ENCODE measurements at regions not wholly inside any gene's neighbourhood (a gene's known extent, or its start where the extent isn't known, plus 50 kb on each side); places are given as distances from the start of the nearest gene placed in this dataset.

DNA sequence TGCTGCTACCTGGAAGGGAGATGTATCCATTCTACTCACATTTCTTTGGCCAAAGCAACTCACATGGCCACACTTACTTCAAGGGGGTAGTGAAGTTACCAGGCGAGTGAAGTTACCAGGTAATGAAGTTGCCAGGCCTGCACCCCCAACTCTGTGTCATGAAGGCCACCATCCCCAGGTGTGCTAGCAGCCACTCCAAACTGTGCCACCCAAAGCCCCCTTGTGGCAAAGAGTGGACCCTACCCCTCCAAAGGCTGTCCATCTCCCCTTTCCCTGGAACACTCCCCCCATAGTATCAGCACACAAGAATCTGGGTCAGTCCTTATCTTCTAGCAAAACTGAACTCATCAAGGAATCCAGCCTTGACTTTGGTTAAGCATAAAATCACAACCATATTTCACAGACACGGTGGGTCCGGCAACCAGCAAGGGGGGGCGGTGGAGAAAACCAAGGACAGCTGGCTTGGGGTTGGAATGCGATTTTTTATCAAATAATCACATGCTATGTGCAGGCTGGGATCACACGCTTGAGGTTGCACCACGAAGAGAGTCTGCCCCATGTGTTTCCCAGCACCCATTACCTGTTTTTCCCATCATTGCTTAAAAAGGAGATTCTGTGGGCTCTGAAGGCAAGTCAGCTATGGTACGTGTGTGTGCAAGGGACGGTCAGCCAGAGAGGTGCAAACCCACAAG is 60.9 kb downstream of the ZFP36L2 start:
- peaks cover 14% of the 10 kb centered on the region for H3K4me1 Mint-ChIP-seq (ENCODE audit: low read depth)
- H3K4me3 Mint-ChIP-seq (ENCODE audit: unreplicated experiment) = no peak overlapping the region
- DNase-seq (ENCODE audit: low spot score) = no peak
- H3K27me3 Mint-ChIP-seq (ENCODE audit: low read depth) = no peaks in the 10 kb centered on the region
- no peaks in the 10 kb centered on the region for H3K9me3 Mint-ChIP-seq (ENCODE audit: low read depth)
- TF ChIP-seq, protein P1, sequence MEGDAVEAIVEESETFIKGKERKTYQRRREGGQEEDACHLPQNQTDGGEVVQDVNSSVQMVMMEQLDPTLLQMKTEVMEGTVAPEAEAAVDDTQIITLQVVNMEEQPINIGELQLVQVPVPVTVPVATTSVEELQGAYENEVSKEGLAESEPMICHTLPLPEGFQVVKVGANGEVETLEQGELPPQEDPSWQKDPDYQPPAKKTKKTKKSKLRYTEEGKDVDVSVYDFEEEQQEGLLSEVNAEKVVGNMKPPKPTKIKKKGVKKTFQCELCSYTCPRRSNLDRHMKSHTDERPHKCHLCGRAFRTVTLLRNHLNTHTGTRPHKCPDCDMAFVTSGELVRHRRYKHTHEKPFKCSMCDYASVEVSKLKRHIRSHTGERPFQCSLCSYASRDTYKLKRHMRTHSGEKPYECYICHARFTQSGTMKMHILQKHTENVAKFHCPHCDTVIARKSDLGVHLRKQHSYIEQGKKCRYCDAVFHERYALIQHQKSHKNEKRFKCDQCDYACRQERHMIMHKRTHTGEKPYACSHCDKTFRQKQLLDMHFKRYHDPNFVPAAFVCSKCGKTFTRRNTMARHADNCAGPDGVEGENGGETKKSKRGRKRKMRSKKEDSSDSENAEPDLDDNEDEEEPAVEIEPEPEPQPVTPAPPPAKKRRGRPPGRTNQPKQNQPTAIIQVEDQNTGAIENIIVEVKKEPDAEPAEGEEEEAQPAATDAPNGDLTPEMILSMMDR (IDR thresholded peaks at IDR 0.05) = peak; percentile 37
- H3K36me3 Mint-ChIP-seq (ENCODE audit: low read depth) = no peaks in the 10 kb centered on the region
- no peak overlapping the region for H3K27ac Mint-ChIP-seq (ENCODE audit: unreplicated experiment)

DNA sequence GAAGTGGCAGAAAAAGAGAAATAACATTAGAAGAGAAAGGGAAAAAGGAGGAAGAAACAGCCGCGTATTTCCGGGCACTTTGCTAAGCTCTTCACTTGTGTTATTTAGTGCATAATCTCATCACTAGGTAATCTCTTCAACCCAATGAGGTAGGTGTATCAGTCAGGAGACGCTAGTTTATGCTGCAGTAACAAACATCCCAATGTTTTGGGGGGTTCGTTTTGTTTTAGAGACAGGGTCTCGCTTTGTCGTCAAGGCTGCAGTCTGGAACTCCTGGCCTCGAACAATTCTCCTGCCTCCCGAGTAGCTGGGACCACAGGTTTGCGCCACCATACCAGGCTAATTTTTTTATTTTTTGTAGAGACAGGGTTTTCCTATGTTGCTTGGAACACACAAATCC is 61.7 kb downstream of the ZFP36L2 start:
- no peak overlapping the region for H3K27ac Mint-ChIP-seq (ENCODE audit: unreplicated experiment)
- no peak overlapping the region for H3K4me3 Mint-ChIP-seq (ENCODE audit: unreplicated experiment)
- TF ChIP-seq, protein P1 (IDR thresholded peaks at IDR 0.05) = no peak
- no peaks in the 10 kb centered on the region for H3K9me3 Mint-ChIP-seq (ENCODE audit: low read depth)
- DNase-seq (ENCODE audit: low spot score) = no peak
- peaks cover 22% of the 10 kb centered on the region for H3K4me1 Mint-ChIP-seq (ENCODE audit: low read depth)
- H3K27me3 Mint-ChIP-seq (ENCODE audit: low read depth) = no peaks in the 10 kb centered on the region
- no peaks in the 10 kb centered on the region for H3K36me3 Mint-ChIP-seq (ENCODE audit: low read depth)

DNA sequence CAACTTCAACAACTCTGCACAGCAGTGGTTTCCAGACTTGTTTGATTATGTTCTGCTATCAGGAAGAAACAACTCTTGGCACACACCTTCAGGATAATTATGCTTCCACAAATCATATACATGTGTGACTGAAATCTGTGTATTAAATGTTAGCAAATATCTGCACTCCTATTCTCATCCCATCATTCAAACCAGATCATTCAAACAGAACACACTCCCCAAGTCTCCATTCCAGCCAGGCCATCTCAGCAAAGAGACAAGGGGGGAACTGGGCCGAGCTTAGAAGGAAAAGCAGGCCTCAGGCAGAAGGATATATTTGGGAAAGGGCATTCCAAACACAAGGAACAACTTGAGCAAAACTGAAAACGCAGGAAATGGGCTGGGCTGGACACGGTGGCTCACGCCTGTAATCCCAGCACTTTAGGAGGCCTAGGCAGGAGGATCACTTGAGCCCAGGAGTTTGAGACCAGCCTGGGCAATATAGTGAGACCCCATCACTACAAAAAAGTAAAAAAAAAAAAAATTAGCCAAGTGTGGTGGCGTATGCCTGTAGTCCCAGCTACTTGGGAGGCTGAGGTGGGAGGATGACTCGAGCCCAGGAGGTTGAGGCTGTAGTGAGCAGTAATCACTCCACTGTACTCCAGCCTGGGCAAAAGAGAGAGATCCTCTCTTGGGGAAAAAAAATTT is 62.7 kb downstream of the ZFP36L2 start:
- no peaks in the 10 kb centered on the region for H3K36me3 Mint-ChIP-seq (ENCODE audit: low read depth)
- no peak overlapping the region for H3K27ac Mint-ChIP-seq (ENCODE audit: unreplicated experiment)
- no peak overlapping the region for H3K4me3 Mint-ChIP-seq (ENCODE audit: unreplicated experiment)
- TF ChIP-seq, protein P1 (IDR thresholded peaks at IDR 0.05) = no peak
- no peaks in the 10 kb centered on the region for H3K9me3 Mint-ChIP-seq (ENCODE audit: low read depth)
- H3K27me3 Mint-ChIP-seq (ENCODE audit: low read depth) = no peaks in the 10 kb centered on the region
- peaks cover 21% of the 10 kb centered on the region for H3K4me1 Mint-ChIP-seq (ENCODE audit: low read depth)
- no peak for DNase-seq (ENCODE audit: low spot score)

DNA sequence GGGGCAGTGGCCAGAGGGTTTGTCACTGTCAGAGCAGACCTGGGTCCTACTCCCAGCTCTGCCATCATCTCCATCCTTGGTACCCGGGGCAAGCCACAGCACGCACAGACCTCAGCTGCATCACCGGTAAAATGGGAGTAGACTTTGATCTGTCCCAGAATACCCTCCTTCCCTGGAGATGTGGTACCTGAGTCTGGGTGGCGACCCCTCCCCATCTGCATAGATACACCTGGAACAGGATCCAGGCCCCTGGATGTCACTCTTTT is 64.0 kb downstream of the ZFP36L2 start:
- H3K4me1 Mint-ChIP-seq (ENCODE audit: low read depth) = peaks cover 24% of the 10 kb centered on the region
- H3K4me3 Mint-ChIP-seq (ENCODE audit: unreplicated experiment) = no peak overlapping the region
- no peak for DNase-seq (ENCODE audit: low spot score)
- H3K27me3 Mint-ChIP-seq (ENCODE audit: low read depth) = no peaks in the 10 kb centered on the region
- no peaks in the 10 kb centered on the region for H3K36me3 Mint-ChIP-seq (ENCODE audit: low read depth)
- no peaks in the 10 kb centered on the region for H3K9me3 Mint-ChIP-seq (ENCODE audit: low read depth)
- H3K27ac Mint-ChIP-seq (ENCODE audit: unreplicated experiment) = no peak overlapping the region
- TF ChIP-seq, protein P1 (IDR thresholded peaks at IDR 0.05) = no peak

DNA sequence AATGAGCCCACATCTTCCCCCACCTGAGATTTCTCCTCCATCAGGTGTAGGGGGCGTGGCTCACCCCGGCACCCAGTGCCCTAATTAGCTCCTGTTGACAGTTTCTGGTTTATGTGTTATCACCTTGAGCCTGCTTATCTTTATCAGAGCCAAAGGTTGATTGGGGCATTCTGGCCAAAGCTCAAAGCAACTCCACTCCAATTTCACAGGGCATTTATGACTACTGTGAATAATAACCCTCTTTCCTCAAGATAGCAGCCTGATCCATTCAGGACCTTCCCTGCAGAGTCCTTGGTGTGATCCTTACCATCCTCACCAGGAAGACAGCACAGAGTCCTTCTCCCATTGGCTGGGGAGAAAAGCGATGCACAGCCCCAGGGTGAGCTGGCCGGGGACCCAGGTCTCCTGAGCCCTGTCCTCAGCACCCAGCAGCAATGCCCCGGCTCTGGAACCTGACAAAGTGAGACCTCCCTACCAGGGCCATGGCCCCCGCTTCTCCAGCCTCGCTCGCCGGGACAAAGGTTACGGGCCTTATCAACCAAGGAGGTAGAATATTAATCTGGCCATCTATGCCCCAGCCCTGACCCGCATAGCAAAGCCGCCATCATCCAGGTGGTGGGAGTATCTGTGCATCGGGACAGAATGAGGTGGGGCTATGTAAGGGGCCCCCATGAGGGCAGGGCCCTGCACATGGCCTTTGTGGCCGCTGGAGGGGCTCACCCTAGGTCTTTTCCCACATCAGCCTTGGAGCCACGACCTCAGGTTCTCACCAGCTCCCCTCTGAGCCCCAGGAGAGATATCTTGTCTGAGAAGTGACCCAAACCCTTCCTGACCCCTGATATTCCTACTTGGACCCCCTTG is 64.5 kb downstream of the ZFP36L2 start:
- Mint-ChIP-seq H3K27me3 (ENCODE audit: low read depth) (no peaks in the 10 kb centered on the region), H3K27ac (ENCODE audit: unreplicated experiment) (no peak overlapping the region), H3K4me3 (ENCODE audit: unreplicated experiment) (no peak overlapping the region), H3K36me3 (ENCODE audit: low read depth) (no peaks in the 10 kb centered on the region), H3K9me3 (ENCODE audit: low read depth) (no peaks in the 10 kb centered on the region), H3K4me1 (ENCODE audit: low read depth) (peaks cover 24% of the 10 kb centered on the region)
- no peak for DNase-seq (ENCODE audit: low spot score)
- TF ChIP-seq, protein P1 (IDR thresholded peaks at IDR 0.05) = no peak
